Cardiac muscle cell (in vitro differentiated cells and primary cell): ENCODE measurements at regions not wholly inside any gene's neighbourhood (a gene's known extent, or its start where the extent isn't known, plus 50 kb on each side); places are given as distances from the start of the nearest gene placed in this dataset.

ENCODE experiments used
- DNase-seq, 2 donors: peaks; one replicate each; pipeline versions ENCODE4 v3.0.0 to v3.0.0-alpha.2; 2010 to 2017; ENCODE audit warnings: low read depth in 1 of 2, low spot score in 1 of 2
- H3K27ac ChIP-seq: fragments of 200-600 bp; sonication (generic); 2 replicates; pipeline ENCODE4 v1.5.1; 2016
- H3K27me3 ChIP-seq: fragments of 200-600 bp; sonication (generic); 2 replicates; pipeline ENCODE4 v1.6.0; 2016; ENCODE audit warnings: control low read depth
- H3K36me3 ChIP-seq: fragments of 200-600 bp; sonication (generic); 2 replicates; pipeline ENCODE4 v1.5.1; 2016; ENCODE audit warnings: control low read depth
- H3K4me1 ChIP-seq: fragments of 200-600 bp; sonication (generic); 2 replicates; pipeline ENCODE4 v1.8.1; 2017; ENCODE audit warnings: low read depth, mild to moderate bottlenecking, mixed run types
- H3K4me3 ChIP-seq: fragments of 200-600 bp; sonication (generic); 2 replicates; pipeline ENCODE4 v1.5.1; 2016; ENCODE audit warnings: mild to moderate bottlenecking
- H3K9me3 ChIP-seq: fragments of 200-600 bp; sonication (generic); 2 replicates; pipeline ENCODE4 v1.5.1; 2017; ENCODE audit warnings: low read depth, mild to moderate bottlenecking, control low read depth
- CTCF ChIP-seq: IDR thresholded peaks from 2 replicates; pipeline ENCODE4 v1.5.1; 2012; ENCODE audit warnings: low read depth, mild to moderate bottlenecking, low read length

GRCh38 chr15:61653110-61653509 is 407.1 kb downstream of the VPS13C start:
- Histone ChIP-seq H3K9me3 (no peaks in the 10 kb centered on the region), H3K4me1 (peaks cover 6% of the 10 kb centered on the region), H3K4me3 (no peak overlapping the region), H3K27me3 (peaks cover 3% of the 10 kb centered on the region), H3K27ac (no peak overlapping the region), H3K36me3 (no peaks in the 10 kb centered on the region)
- no peak for DNase-seq
- no peak for TF ChIP-seq CTCF

DNA sequence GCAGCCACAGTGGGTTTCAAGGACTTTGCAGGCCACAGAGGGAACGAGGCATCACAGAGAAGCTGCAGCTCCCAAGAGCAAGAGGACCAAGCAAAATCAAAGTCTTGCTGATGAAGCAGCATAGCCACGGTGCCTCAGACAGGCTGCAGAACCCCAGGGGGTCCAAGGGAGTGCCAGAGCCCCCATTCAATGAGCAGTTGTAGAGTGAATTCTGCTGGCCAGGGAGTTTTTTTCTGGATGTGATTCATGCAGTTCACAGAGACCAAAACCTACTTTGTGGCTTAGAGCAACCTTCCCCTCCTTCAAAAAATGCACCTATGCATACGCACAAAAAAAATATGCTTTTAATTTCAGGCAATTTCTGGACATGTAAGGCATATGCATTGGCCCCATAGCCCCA is 409.0 kb downstream of the VPS13C start:
- no peak overlapping the region for H3K27ac ChIP-seq
- peaks cover 6% of the 10 kb centered on the region for H3K4me1 ChIP-seq
- DNase-seq: peak in 1 of 2 donors; percentile 28
- no peaks in the 10 kb centered on the region for H3K9me3 ChIP-seq
- TF ChIP-seq CTCF: no peak
- H3K4me3 ChIP-seq: no peak overlapping the region
- no peaks in the 10 kb centered on the region for H3K36me3 ChIP-seq
- H3K27me3 ChIP-seq: peaks cover 11% of the 10 kb centered on the region

- Histone ChIP-seq H3K4me3 (no peak overlapping the region), H3K4me1 (peaks cover 6% of the 10 kb centered on the region), H3K27ac (no peak overlapping the region), H3K9me3 (no peaks in the 10 kb centered on the region), H3K27me3 (peaks cover 11% of the 10 kb centered on the region), H3K36me3 (no peaks in the 10 kb centered on the region)
- no peak for DNase-seq
- TF ChIP-seq CTCF: no peak
These were observed 411.2 kb downstream of the VPS13C start for GRCh38 chr15:61649046-61649445.

DNA sequence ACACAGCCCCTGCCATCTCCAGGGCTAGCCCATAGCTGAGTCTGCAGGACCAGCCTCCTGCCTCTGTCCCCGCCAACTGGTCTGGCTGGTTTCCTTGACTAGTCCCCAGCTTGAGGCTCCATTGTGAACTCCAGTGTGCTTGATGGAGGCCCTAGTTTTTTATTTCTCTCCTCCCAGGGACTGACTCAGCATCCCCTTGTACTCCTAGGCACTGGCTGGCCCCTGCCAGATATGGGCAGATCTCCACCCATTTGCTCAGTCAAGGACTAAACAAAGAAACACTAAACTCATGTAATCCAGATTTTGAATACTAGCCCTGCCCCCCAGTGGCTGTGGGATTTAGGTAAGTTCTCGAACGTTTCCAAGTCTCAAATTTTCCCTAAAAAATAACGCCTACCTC is 415.4 kb upstream of the RORA start:
- Histone ChIP-seq H3K36me3 (no peaks in the 10 kb centered on the region), H3K4me1 (peaks cover 17% of the 10 kb centered on the region), H3K9me3 (no peaks in the 10 kb centered on the region), H3K27ac (no peak overlapping the region), H3K4me3 (no peak overlapping the region), H3K27me3 (peaks cover 11% of the 10 kb centered on the region)
- peak in 1 of 2 donors; percentile 9 for DNase-seq
- peak; percentile 9 for TF ChIP-seq CTCF

DNA sequence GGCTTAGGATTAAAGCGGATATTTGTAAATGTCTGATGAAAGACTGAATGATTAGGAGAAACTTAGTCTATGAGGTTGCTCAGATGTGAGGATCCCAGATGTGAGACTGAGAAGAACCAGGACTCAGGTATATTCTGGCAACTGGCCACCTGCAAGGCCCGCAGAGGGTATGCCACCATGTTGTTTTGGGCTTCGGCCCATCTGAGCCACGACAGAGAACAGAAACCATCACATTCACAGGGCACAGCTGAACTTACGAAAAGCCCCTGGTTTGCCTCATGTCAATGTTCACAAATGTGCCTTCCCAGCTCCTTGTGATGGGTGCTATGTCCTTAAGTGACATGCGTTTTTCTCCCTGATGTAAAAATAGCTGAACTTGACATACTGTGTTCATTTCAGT is 412.5 kb upstream of the RORA start:
- no peak for DNase-seq
- no peak overlapping the region for H3K4me3 ChIP-seq
- no peaks in the 10 kb centered on the region for H3K36me3 ChIP-seq
- no peaks in the 10 kb centered on the region for H3K9me3 ChIP-seq
- no peak for TF ChIP-seq CTCF
- no peak overlapping the region for H3K27ac ChIP-seq
- H3K4me1 ChIP-seq: peaks cover 25% of the 10 kb centered on the region
- no peaks in the 10 kb centered on the region for H3K27me3 ChIP-seq

DNA sequence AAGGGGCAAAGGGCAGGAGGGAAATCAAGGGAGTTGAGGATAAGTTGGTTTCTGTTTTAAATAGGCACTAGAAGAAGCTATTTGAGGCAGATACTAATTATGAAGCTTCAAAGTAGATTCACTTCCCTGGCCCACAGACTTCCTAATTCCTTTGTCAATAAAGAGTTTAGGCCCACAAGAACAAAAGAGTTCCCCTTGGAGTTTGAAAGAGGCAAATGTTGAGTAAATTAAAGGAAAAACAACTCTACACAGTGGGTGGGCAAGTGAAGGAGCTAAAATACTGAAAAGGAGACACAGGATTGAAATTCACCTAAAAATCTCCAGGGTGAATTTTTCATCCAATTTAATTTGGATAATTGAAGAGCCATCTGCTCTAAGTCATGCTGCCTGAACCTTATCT is 411.7 kb upstream of the RORA start:
- TF ChIP-seq CTCF: no peak
- H3K27me3 ChIP-seq: no peaks in the 10 kb centered on the region
- no peak overlapping the region for H3K27ac ChIP-seq
- no peaks in the 10 kb centered on the region for H3K9me3 ChIP-seq
- H3K36me3 ChIP-seq: no peaks in the 10 kb centered on the region
- H3K4me1 ChIP-seq: peaks cover 25% of the 10 kb centered on the region
- DNase-seq: no peak
- H3K4me3 ChIP-seq: no peak overlapping the region
